ENCODE measurements at regions not wholly inside any gene's neighbourhood (a gene's known extent, or its start where the extent isn't known, plus 50 kb on each side); places are given as distances from the start of the nearest gene placed in this dataset.
"Not testable (repeated sequence)": the region's sequence is repeated elsewhere in the genome, so short reads cannot be mapped to it uniquely, and the experiment has no call there.

DNA sequence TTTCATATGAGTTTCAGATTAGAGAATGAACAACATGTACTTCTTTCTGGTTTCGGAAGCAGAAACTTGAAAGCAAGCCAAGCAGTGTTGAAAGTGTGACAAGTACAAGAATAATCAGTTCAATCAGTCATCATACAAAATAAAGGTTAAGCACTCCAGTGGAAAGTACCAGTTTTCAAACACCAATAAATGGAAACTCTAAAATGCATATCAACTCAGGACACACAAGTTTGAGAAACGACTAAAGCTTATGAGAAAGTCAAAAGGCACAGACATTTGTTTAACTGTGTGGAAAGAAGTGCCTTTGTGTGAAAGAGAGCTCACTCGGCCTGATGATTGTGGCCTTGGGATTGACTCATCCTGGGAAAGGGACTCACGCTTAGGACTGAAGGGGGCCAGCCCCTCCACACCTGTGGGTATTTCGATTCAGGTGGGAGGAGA is 60.6 kb upstream of the AKR1C1 start:
- peak; percentile 59 for DNase-seq (ENCODE audit: low read depth)

DNA sequence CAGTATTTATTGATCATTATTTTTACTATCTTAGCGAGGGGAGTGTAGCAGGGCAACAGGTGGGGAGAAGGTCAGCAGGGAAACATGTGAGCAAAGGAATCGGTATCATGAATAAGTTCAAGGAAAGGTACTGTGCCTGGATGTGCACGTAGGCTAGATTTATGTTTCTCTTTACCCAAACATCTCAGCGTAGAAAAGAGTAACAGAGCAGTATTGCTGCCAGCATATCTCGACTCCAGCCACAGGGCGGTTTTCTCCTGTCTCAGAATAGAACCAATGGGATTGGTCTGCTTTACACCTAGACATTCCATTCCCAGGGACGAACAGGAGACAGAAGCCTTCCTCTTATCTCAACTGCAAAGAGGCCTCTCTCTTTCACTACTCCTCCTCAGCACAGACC is 60.1 kb upstream of the AKR1C1 start:
- DNase-seq (ENCODE audit: low read depth) = not testable (repeated sequence)

- DNase-seq (ENCODE audit: low read depth) = not testable (repeated sequence)
These were observed 59.5 kb upstream of the AKR1C1 start for GRCh38 chr10:4903675-4904074.

GRCh38 chr10:4909118-4909517 is 54.1 kb upstream of the AKR1C1 start:
- DNase-seq (ENCODE audit: low read depth) = no peak
